ENCODE measurements at regions not wholly inside any gene's neighbourhood (a gene's known extent, or its start where the extent isn't known, plus 50 kb on each side); places are given as distances from the start of the nearest gene placed in this dataset.

- H3K9me3 ChIP-seq (ENCODE audit: low read depth, low read length): peaks cover 4% of the 10 kb centered on the region
- no peaks in the 10 kb centered on the region for H3K36me3 ChIP-seq (ENCODE audit: insufficient read depth, low read length)
- H3K4me1 ChIP-seq (ENCODE audit: insufficient read depth, low read length): no peaks in the 10 kb centered on the region
- no peaks in the 10 kb centered on the region for H4K20me1 ChIP-seq (ENCODE audit: insufficient read depth, low read length)
- DNase-seq (ENCODE audit: insufficient read length, low spot score, missing footprints): no peak
- TF ChIP-seq CTCF (IDR thresholded peaks at IDR 0.05; ENCODE audit: extremely low read depth, low read depth, low read length): no peak
- H2AFZ ChIP-seq (ENCODE audit: low read length): no peak overlapping the region
- no peaks in the 10 kb centered on the region for H3K27me3 ChIP-seq (ENCODE audit: insufficient read depth, low read length)
- H3K4me3 ChIP-seq (ENCODE audit: insufficient read depth, low read length): no peak overlapping the region
- no peak overlapping the region for H3K27ac ChIP-seq (ENCODE audit: low read depth, low read length)
- no peaks in the 10 kb centered on the region for H3K79me2 ChIP-seq (ENCODE audit: insufficient read depth, low read length)
- no peak overlapping the region for H3K4me2 ChIP-seq (ENCODE audit: insufficient read depth, low read length)
Observed at GRCh38 chr1:5644281-5645134, 347.7 kb downstream of the NPHP4 start.

- no peak for TF ChIP-seq CTCF (IDR thresholded peaks at IDR 0.05; ENCODE audit: extremely low read depth, low read depth, low read length)
- no peaks in the 10 kb centered on the region for H4K20me1 ChIP-seq (ENCODE audit: insufficient read depth, low read length)
- H3K36me3 ChIP-seq (ENCODE audit: insufficient read depth, low read length): no peaks in the 10 kb centered on the region
- H3K4me3 ChIP-seq (ENCODE audit: insufficient read depth, low read length): no peak overlapping the region
- H2AFZ ChIP-seq (ENCODE audit: low read length): no peak overlapping the region
- H3K9me3 ChIP-seq (ENCODE audit: low read depth, low read length): peaks cover 4% of the 10 kb centered on the region
- no peaks in the 10 kb centered on the region for H3K4me1 ChIP-seq (ENCODE audit: insufficient read depth, low read length)
- H3K4me2 ChIP-seq (ENCODE audit: insufficient read depth, low read length): no peak overlapping the region
- H3K79me2 ChIP-seq (ENCODE audit: insufficient read depth, low read length): no peaks in the 10 kb centered on the region
- no peak for DNase-seq (ENCODE audit: insufficient read length, low spot score, missing footprints)
- H3K27ac ChIP-seq (ENCODE audit: low read depth, low read length): no peak overlapping the region
- H3K27me3 ChIP-seq (ENCODE audit: insufficient read depth, low read length): no peaks in the 10 kb centered on the region
Observed at GRCh38 chr1:5643360-5644107, 348.7 kb downstream of the NPHP4 start.

- no peak overlapping the region for H3K4me2 ChIP-seq (ENCODE audit: insufficient read depth, low read length)
- no peak for DNase-seq (ENCODE audit: insufficient read length, low spot score, missing footprints)
- H3K9me3 ChIP-seq (ENCODE audit: low read depth, low read length): peaks cover 4% of the 10 kb centered on the region
- H3K27me3 ChIP-seq (ENCODE audit: insufficient read depth, low read length): no peaks in the 10 kb centered on the region
- H3K36me3 ChIP-seq (ENCODE audit: insufficient read depth, low read length): no peaks in the 10 kb centered on the region
- no peak overlapping the region for H3K4me3 ChIP-seq (ENCODE audit: insufficient read depth, low read length)
- H3K27ac ChIP-seq (ENCODE audit: low read depth, low read length): no peak overlapping the region
- H3K79me2 ChIP-seq (ENCODE audit: insufficient read depth, low read length): no peaks in the 10 kb centered on the region
- H4K20me1 ChIP-seq (ENCODE audit: insufficient read depth, low read length): no peaks in the 10 kb centered on the region
- TF ChIP-seq CTCF (IDR thresholded peaks at IDR 0.05; ENCODE audit: extremely low read depth, low read depth, low read length): no peak
- H3K4me1 ChIP-seq (ENCODE audit: insufficient read depth, low read length): no peaks in the 10 kb centered on the region
- H2AFZ ChIP-seq (ENCODE audit: low read length): no peak overlapping the region
Observed at GRCh38 chr1:5640845-5641244, 351.4 kb downstream of the NPHP4 start.

GRCh38 chr1:5639106-5639722 lies 353.0 kb downstream of the NPHP4 start:
- H3K27ac ChIP-seq (ENCODE audit: low read depth, low read length): no peak overlapping the region
- TF ChIP-seq CTCF (IDR thresholded peaks at IDR 0.05; ENCODE audit: extremely low read depth, low read depth, low read length): no peak
- H4K20me1 ChIP-seq (ENCODE audit: insufficient read depth, low read length): no peaks in the 10 kb centered on the region
- H3K4me1 ChIP-seq (ENCODE audit: insufficient read depth, low read length): no peaks in the 10 kb centered on the region
- H3K27me3 ChIP-seq (ENCODE audit: insufficient read depth, low read length): no peaks in the 10 kb centered on the region
- H3K9me3 ChIP-seq (ENCODE audit: low read depth, low read length): no peaks in the 10 kb centered on the region
- no peak for DNase-seq (ENCODE audit: insufficient read length, low spot score, missing footprints)
- H3K36me3 ChIP-seq (ENCODE audit: insufficient read depth, low read length): no peaks in the 10 kb centered on the region
- H3K4me3 ChIP-seq (ENCODE audit: insufficient read depth, low read length): no peak overlapping the region
- H3K79me2 ChIP-seq (ENCODE audit: insufficient read depth, low read length): no peaks in the 10 kb centered on the region
- H2AFZ ChIP-seq (ENCODE audit: low read length): no peak overlapping the region
- no peak overlapping the region for H3K4me2 ChIP-seq (ENCODE audit: insufficient read depth, low read length)
